AML-193 (cell line): ENCODE measurements at regions not wholly inside any gene's neighbourhood (a gene's known extent, or its start where the extent isn't known, plus 50 kb on each side); places are given as distances from the start of the nearest gene placed in this dataset.

Experiments used
- DNase-seq, 2 experiments: peaks; one replicate each; lab custom pipeline; 2025; lab: John Stamatoyannopoulos, UW

- no peak for DNase-seq
Observed at GRCh38 chr10:107919626-107920235, 755.2 kb upstream of the SORCS1 start.

GRCh38 chr10:107918171-107918570 lies 753.7 kb upstream of the SORCS1 start:
- DNase-seq = no peak

GRCh38 chr10:107915215-107915610 lies 750.7 kb upstream of the SORCS1 start:
- no peak for DNase-seq

DNA sequence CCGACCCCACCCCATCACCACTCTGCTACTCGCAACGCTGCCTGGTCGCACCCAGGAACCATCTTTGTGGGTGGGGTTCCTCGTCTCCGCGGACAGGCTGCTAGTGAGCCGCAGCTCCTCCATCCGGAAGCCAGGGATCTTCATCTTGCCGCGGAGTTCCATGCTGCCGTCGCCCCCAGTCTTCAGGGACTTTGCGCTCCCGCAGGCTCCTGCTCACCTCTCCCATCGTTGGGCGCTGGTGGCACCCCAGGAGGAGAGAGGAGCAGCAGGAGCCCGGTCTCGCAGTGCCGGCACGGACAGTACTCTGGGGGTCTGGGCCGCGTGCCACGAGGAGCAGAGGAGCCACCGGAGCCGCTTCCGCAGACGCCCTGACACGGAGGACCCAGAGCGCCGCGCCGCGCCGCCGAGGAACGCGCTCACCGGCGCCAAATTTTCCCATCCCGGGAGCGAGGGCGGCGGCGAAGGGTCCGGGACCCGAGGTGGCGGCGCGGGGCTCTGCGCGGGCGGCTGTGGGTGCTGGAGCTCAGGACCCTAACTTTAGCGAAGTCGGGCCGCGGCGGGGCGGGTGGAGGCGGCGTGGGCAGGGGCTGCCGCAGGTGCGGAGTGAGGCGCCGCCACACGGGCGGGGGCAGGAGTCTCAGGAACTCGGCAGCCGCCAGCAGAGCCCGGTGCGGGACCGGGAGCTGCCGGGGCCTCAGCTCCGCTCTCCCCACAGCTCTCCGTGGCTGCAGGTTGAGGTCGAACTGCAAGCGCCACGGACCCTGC lies 750.1 kb upstream of the SORCS1 start:
- DNase-seq = no peak

GRCh38 chr10:107913317-107914294 lies 749.1 kb upstream of the SORCS1 start:
- DNase-seq = no peak

DNA sequence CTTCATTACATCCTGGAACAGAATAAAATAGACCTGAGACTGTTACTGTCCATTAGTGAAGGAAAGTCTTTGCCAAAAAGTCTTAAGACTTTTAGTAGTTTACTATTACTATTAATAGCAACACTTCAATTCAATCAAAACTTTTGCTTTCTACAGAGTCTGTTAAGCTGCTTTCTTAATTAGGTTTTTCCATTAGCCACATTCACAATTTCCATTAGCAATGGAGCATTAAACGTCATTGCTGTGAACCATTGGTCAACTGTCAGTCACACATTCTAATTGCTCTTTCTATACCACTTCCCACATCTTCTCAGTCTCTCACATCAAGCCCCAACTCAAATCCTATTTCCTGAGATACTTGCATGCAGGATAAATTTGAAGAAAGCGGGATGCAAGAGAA lies 736.6 kb upstream of the SORCS1 start:
- no peak for DNase-seq

GRCh38 chr10:107900131-107900530 lies 735.6 kb upstream of the SORCS1 start:
- no peak for DNase-seq

- no peak for DNase-seq
Observed at GRCh38 chr10:107899502-107900062, 735.1 kb upstream of the SORCS1 start.

DNA sequence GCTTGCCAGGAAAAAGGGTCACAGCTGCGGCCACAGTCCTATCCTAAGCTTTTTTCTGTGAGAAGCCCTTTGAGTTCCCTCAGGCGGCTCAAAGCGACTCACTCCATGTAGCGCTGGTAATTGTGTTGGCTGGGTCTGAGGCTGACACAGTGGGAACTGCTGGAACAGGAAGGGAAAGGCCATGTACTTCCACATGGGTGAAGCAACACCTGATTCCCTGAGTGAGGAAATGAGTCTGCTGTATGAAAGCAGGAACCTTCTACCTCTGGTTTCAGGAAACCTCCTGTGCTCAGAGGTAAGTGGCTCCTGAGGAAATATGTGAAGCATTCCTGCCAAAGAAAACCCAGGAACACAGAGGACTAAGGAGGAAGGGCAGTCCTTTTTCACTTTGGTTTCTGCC lies 734.6 kb upstream of the SORCS1 start:
- DNase-seq = no peak

GRCh38 chr10:107898392-107898791 lies 733.9 kb upstream of the SORCS1 start:
- no peak for DNase-seq

GRCh38 chr10:107894516-107894915 lies 730.0 kb upstream of the SORCS1 start:
- DNase-seq = no peak

- no peak for DNase-seq
Observed at GRCh38 chr10:107889105-107889504, 724.6 kb upstream of the SORCS1 start.

- no peak for DNase-seq
Observed at GRCh38 chr10:107880185-107880584, 715.7 kb upstream of the SORCS1 start.

GRCh38 chr10:107873007-107873406 lies 708.5 kb upstream of the SORCS1 start:
- DNase-seq = no peak

DNA sequence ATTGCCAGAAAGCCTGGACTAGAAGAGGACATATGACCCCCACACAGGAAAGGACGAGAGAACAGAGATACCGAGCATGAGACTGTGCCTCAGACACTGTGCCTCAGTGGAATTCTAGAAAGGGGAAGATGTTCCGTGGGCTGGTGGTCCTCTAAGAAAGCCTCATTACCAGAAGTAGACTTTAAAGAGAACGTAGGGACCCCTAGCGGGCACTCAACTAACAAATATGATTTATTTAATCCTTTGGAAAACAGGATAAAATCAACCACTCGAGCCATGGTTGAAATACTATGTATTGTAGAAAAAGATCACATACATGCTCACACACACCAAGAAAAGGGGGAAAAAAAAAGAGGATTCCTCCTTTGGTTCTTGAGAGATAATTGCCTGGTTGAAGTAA lies 701.2 kb upstream of the SORCS1 start:
- DNase-seq = no peak

DNA sequence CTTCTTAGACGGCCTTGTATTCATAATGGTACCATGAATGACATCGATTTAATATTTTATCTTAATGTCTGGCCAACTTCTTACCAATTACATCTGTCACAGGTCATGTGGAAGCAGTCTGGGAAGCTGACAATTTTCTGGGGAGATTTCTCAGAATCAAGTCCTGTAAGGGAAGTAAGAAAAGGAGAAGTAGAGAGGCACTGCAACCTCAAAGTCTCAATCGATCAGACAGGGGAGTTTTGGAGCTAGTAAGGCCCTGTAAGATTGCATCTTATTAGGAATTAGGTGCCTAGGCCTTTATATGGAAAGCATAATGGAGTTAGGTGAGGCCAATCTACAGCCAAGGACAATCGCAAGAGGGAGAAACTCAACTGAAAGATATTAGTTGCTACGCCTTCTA lies 694.6 kb upstream of the SORCS1 start:
- no peak for DNase-seq

- DNase-seq = no peak
Observed at GRCh38 chr10:107856047-107856315, 691.5 kb upstream of the SORCS1 start.

GRCh38 chr10:107855301-107856046 lies 691.0 kb upstream of the SORCS1 start:
- no peak for DNase-seq

DNA sequence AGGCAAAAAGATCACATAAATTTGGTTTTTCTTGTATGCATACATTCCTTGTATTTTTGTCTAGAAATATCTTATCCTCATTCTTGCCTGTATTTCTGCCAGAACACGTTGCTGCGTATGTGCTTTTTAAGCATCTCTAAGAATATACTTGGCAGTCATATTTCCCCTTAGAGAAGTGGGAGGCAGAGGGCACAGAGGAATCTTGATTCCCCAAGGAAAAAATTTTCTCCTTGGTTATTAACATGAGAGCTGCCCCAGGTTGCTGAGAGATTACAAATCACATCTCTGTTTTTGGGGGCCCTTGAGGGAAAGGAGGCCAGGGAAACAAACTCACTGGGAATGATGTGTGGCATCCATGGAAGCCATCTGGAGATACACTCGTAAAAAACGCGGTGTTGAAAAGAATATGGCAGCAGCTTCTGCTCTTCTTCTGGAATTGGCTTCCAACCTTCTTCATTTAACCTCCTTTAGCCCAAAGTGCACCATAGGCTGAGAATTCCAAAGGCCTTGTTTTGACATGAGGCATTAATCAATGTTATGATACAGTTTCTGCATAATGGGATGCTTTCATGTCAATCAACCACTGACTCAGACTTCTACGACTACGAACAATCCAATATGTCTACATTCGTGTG lies 684.3 kb upstream of the SORCS1 start:
- no peak for DNase-seq

GRCh38 chr10:107847620-107848019 lies 683.1 kb upstream of the SORCS1 start:
- no peak for DNase-seq

DNA sequence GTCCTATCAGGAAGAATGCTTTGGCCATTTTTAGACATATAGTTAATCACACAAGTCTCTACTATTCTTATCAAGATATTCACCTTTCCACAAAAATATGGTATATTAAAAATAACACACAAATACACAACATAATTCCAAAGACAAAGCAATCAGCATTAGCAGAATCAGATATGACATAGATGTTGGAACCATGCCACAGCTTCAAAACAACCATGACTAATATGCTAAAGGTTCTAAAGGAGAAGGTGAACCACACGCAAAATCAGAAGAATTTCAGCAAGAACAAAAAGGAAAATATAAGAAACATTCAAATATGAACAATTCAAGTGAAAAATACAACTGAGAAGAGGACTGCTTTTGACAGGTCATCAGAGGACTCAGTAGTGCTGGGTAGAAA lies 670.2 kb upstream of the SORCS1 start:
- DNase-seq = no peak
